ENCODE measurements at regions not wholly inside any gene's neighbourhood (a gene's known extent, or its start where the extent isn't known, plus 50 kb on each side); places are given as distances from the start of the nearest gene placed in this dataset.

- peak; percentile 30 for DNase-seq (ENCODE audit: low read depth)
Observed at GRCh38 chr11:92276773-92277172, 52.2 kb downstream of the FAT3 start.

GRCh38 chr11:92277871-92278270 is 53.3 kb downstream of the FAT3 start:
- no peak for DNase-seq (ENCODE audit: low read depth)

GRCh38 chr11:92278791-92279433 is 54.3 kb downstream of the FAT3 start:
- no peak for DNase-seq (ENCODE audit: low read depth)

GRCh38 chr11:92284107-92284506 is 59.5 kb downstream of the FAT3 start:
- DNase-seq (ENCODE audit: low read depth) = no peak

GRCh38 chr11:92284558-92284957 is 59.9 kb downstream of the FAT3 start:
- no peak for DNase-seq (ENCODE audit: low read depth)

GRCh38 chr11:92285776-92286175 is 61.2 kb downstream of the FAT3 start:
- no peak for DNase-seq (ENCODE audit: low read depth)

GRCh38 chr11:92286709-92287108 is 62.1 kb downstream of the FAT3 start:
- DNase-seq (ENCODE audit: low read depth) = peak; percentile 40

GRCh38 chr11:92295175-92296137 is 70.8 kb downstream of the FAT3 start:
- peak; percentile 37 for DNase-seq (ENCODE audit: low read depth)

- DNase-seq (ENCODE audit: low read depth) = peak; percentile 73
Observed at GRCh38 chr11:92296138-92296515, 71.5 kb downstream of the FAT3 start.

GRCh38 chr11:92297567-92298553 is 73.2 kb downstream of the FAT3 start:
- no peak for DNase-seq (ENCODE audit: low read depth)

- no peak for DNase-seq (ENCODE audit: low read depth)
Observed at GRCh38 chr11:92300876-92301275, 76.3 kb downstream of the FAT3 start.

GRCh38 chr11:92302770-92303169 is 78.2 kb downstream of the FAT3 start:
- peak; percentile 64 for DNase-seq (ENCODE audit: low read depth)

GRCh38 chr11:92304271-92304670 is 79.7 kb downstream of the FAT3 start:
- DNase-seq (ENCODE audit: low read depth) = no peak

GRCh38 chr11:92306966-92307510 is 82.4 kb downstream of the FAT3 start:
- DNase-seq (ENCODE audit: low read depth) = peak; percentile 41

GRCh38 chr11:92308366-92308765 is 83.7 kb downstream of the FAT3 start:
- DNase-seq (ENCODE audit: low read depth) = peak; percentile 88

GRCh38 chr11:92311616-92312449 is 87.2 kb downstream of the FAT3 start:
- DNase-seq (ENCODE audit: low read depth) = peak; percentile 29

GRCh38 chr11:92313784-92314183 is 89.2 kb downstream of the FAT3 start:
- DNase-seq (ENCODE audit: low read depth) = no peak

- DNase-seq (ENCODE audit: low read depth) = peak; percentile 70
Observed at GRCh38 chr11:92314499-92314898, 89.9 kb downstream of the FAT3 start.

- no peak for DNase-seq (ENCODE audit: low read depth)
Observed at GRCh38 chr11:92316106-92316809, 91.6 kb downstream of the FAT3 start.

GRCh38 chr11:92317222-92317621 is 92.6 kb downstream of the FAT3 start:
- no peak for DNase-seq (ENCODE audit: low read depth)

Measured in renal cortical epithelial cell (primary cell).